H9 (cell line): ENCODE measurements at regions not wholly inside any gene's neighbourhood (a gene's known extent, or its start where the extent isn't known, plus 50 kb on each side); places are given as distances from the start of the nearest gene placed in this dataset.

ENCODE experiments used
- DNase-seq: peaks from one replicate; pipeline ENCODE4 v3.0.0-alpha.2; 2017
- H2AFZ ChIP-seq: one replicate; pipeline ENCODE4 v1.6.1; 2013; ENCODE audit warnings: mild to moderate bottlenecking, low read length, control low read depth, moderate library complexity
- H2AK5ac ChIP-seq: 2 replicates; pipeline ENCODE4 v1.6.1; 2013; ENCODE audit warnings: low read length, control low read depth, mixed read lengths; ENCODE audit not compliant: insufficient read length
- H2BK120ac ChIP-seq: one replicate; pipeline ENCODE4 v1.6.1; 2013; ENCODE audit warnings: low read depth, mild to moderate bottlenecking, low read length, control low read depth, inconsistent platforms; ENCODE audit not compliant: poor library complexity, severe bottlenecking
- H2BK12ac ChIP-seq: 2 replicates; pipeline ENCODE4 v1.6.1; 2013; ENCODE audit warnings: low read length, control low read depth, mixed read lengths, low read depth; ENCODE audit not compliant: insufficient read length
- H2BK15ac ChIP-seq: 2 replicates; pipeline ENCODE4 v1.6.1; 2013; ENCODE audit warnings: low read depth, low read length, control low read depth
- H2BK20ac ChIP-seq: one replicate; pipeline ENCODE4 v1.6.1; 2013; ENCODE audit warnings: low read depth, mild to moderate bottlenecking, low read length, control low read depth, inconsistent platforms; ENCODE audit not compliant: poor library complexity, severe bottlenecking
- H2BK5ac ChIP-seq: 2 replicates; pipeline ENCODE4 v1.6.1; 2013; ENCODE audit warnings: low read length, control low read depth, mixed read lengths; ENCODE audit not compliant: insufficient read length
- H3K14ac ChIP-seq: 2 replicates; pipeline ENCODE4 v1.6.1; 2013; ENCODE audit warnings: low read length, control low read depth; ENCODE audit not compliant: insufficient read depth
- H3K18ac ChIP-seq: 2 replicates; pipeline ENCODE4 v1.6.1; 2013; ENCODE audit warnings: low read depth, mild to moderate bottlenecking, mixed read lengths, low read length, control low read depth; ENCODE audit not compliant: insufficient read length
- H3K23ac ChIP-seq: 2 replicates; pipeline ENCODE4 v1.6.1; 2013; ENCODE audit warnings: low read length, control low read depth, mixed read lengths, low read depth; ENCODE audit not compliant: insufficient read length
- H3K23me2 ChIP-seq: 2 replicates; pipeline ENCODE4 v1.6.1; 2013; ENCODE audit warnings: low read depth, mild to moderate bottlenecking, mixed read lengths, low read length, control low read depth; ENCODE audit not compliant: insufficient read length, poor library complexity, severe bottlenecking
- H3K27ac ChIP-seq: 2 replicates; pipeline ENCODE4 v1.5.1; 2013; ENCODE audit warnings: low read length, control low read depth, mixed read lengths, low read depth; ENCODE audit not compliant: insufficient read length
- H3K27me3 ChIP-seq: 2 replicates; pipeline ENCODE4 v1.6.1; 2013; ENCODE audit warnings: low read length, control low read depth, inconsistent platforms; ENCODE audit not compliant: insufficient read depth
- H3K4ac ChIP-seq: 2 replicates; pipeline ENCODE4 v1.6.1; 2013; ENCODE audit warnings: low read depth, mild to moderate bottlenecking, control low read depth, inconsistent platforms, low read length, moderate library complexity
- H3K4me1 ChIP-seq: 2 replicates; pipeline ENCODE4 v1.6.1; 2013; ENCODE audit warnings: low read length, control low read depth, inconsistent platforms; ENCODE audit not compliant: insufficient read depth
- H3K4me2 ChIP-seq: 2 replicates; pipeline ENCODE4 v1.6.1; 2013; ENCODE audit warnings: low read length, control low read depth, mixed read lengths; ENCODE audit not compliant: insufficient read length, insufficient read depth
- H3K56ac ChIP-seq: 2 replicates; pipeline ENCODE4 v1.6.1; 2013; ENCODE audit warnings: low read depth, mild to moderate bottlenecking, mixed read lengths, low read length, control low read depth; ENCODE audit not compliant: insufficient read length
- H3K79me1 ChIP-seq: 2 replicates; pipeline ENCODE4 v1.6.1; 2013; ENCODE audit warnings: low read depth, mild to moderate bottlenecking, moderate library complexity, low read length, control low read depth, inconsistent platforms; ENCODE audit not compliant: insufficient read depth, poor library complexity, severe bottlenecking
- H3K79me2 ChIP-seq: 2 replicates; pipeline ENCODE4 v1.6.1; 2013; ENCODE audit warnings: low read length, control low read depth, inconsistent platforms; ENCODE audit not compliant: insufficient read depth
- H3K9ac ChIP-seq: 2 replicates; pipeline ENCODE4 v1.6.1; 2013; ENCODE audit warnings: low read length, control low read depth, mixed read lengths; ENCODE audit not compliant: insufficient read length; ENCODE audit errors: extremely low read depth
- H3K9me3 ChIP-seq: one replicate; pipeline ENCODE4 v1.6.1; 2013; ENCODE audit warnings: low read depth, low read length, inconsistent platforms; ENCODE audit not compliant: control insufficient read depth
- H3T11ph ChIP-seq: one replicate; pipeline ENCODE4 v1.6.1; 2013; ENCODE audit warnings: mild to moderate bottlenecking, low read length, control low read depth, inconsistent platforms
- H4K20me1 ChIP-seq: one replicate; pipeline ENCODE4 v1.6.1; 2013; ENCODE audit not compliant: control insufficient read depth, insufficient read length, insufficient read depth
- H4K5ac ChIP-seq: 2 replicates; pipeline ENCODE4 v1.6.1; 2013; ENCODE audit warnings: low read depth, mild to moderate bottlenecking, mixed read lengths, low read length, control low read depth; ENCODE audit not compliant: insufficient read length
- H4K8ac ChIP-seq: replicated peaks from 2 replicates; pipeline ENCODE4 v1.6.1; 2013; ENCODE audit warnings: low read length, control low read depth, mixed read lengths, low read depth; ENCODE audit not compliant: insufficient read length
- H4K91ac ChIP-seq: 2 replicates; pipeline ENCODE4 v1.6.1; 2013; ENCODE audit warnings: low read depth, mild to moderate bottlenecking, moderate library complexity, mixed read lengths, low read length, control low read depth; ENCODE audit not compliant: insufficient read length
- H3K27ac Mint-ChIP-seq, 3 experiments: 2 replicates in 2 of 3; 3 replicates in 1 of 3; pipeline ENCODE4 v1.8.0; 2020 to 2021; ENCODE audit warnings: mixed read lengths in 3 of 3, mild to moderate bottlenecking in 1 of 3, moderate library complexity in 1 of 3
- H3K27me3 Mint-ChIP-seq: 2 replicates; pipeline ENCODE4 v1.8.0; 2021; ENCODE audit warnings: low read depth, mild to moderate bottlenecking, moderate library complexity, mixed read lengths
- H3K36me3 Mint-ChIP-seq, 3 experiments: 2 replicates in 2 of 3; 3 replicates in 1 of 3; pipeline ENCODE4 v1.8.0; 2020 to 2021; ENCODE audit warnings: low read depth in 3 of 3, mixed read lengths in 3 of 3; ENCODE audit not compliant: insufficient read depth in 1 of 3
- H3K4me1 Mint-ChIP-seq, 2 experiments: 2 replicates each; pipeline ENCODE4 v1.8.0; 2020; ENCODE audit warnings: mixed read lengths in 2 of 2
- H3K4me3 Mint-ChIP-seq, 2 experiments: 2 replicates in 1 of 2; 3 replicates in 1 of 2; pipeline ENCODE4 v1.8.0; 2020 to 2021; ENCODE audit warnings: mild to moderate bottlenecking in 2 of 2, mixed read lengths in 2 of 2, moderate library complexity in 1 of 2
- H3K9me3 Mint-ChIP-seq, 2 experiments: 2 replicates in 1 of 2; 3 replicates in 1 of 2; pipeline ENCODE4 v1.8.0; 2020; ENCODE audit warnings: mild to moderate bottlenecking in 2 of 2, mixed read lengths in 2 of 2, moderate library complexity in 1 of 2
- CTCF ChIP-seq: fragments of 200-600 bp; sonication (generic); conservative IDR thresholded peaks from 3 replicates; pipeline ENCODE4 v1.8.0; 2021; ENCODE audit warnings: antibody characterized with exemption, mild to moderate bottlenecking
- WGBS: extraction: QIAGEN DNeasy Blood & Tissue Kit; methylation state at CpG from one replicate; pipeline ENCODE4 v1.1.7; 2013; ENCODE audit warnings: missing lambda C conversion rate, low lambda C conversion rate, mixed read lengths; ENCODE audit not compliant: insufficient read length; ENCODE audit errors: extremely low coverage; 5-methylcytosine and 5-hydroxymethylcytosine counted together

GRCh38 chr9:129434187-129434586 is 186.7 kb downstream of the C9orf50 start:
- Mint-ChIP-seq H3K27me3 (peaks cover 100% of the 10 kb centered on the region), H3K4me1 (peaks cover 28 to 49% of the 10 kb centered on the region in 2 experiments), H3K27ac (no peak overlapping the region), H3K36me3 (no peaks in the 10 kb centered on the region), H3K9me3 (peaks cover 2 to 8% of the 10 kb centered on the region in 2 experiments; a peak in 3 of 5 replicates), H3K4me3 (no peak overlapping the region)
- H4K5ac ChIP-seq = no peak overlapping the region
- no peak overlapping the region for H2AFZ ChIP-seq
- no peak overlapping the region for H3K14ac ChIP-seq
- no peaks in the 10 kb centered on the region for H4K20me1 ChIP-seq
- H3K23ac ChIP-seq = no peak overlapping the region
- H2BK15ac ChIP-seq = no peak overlapping the region
- no peak overlapping the region for H3K18ac ChIP-seq
- TF ChIP-seq CTCF = no peak
- H3K4ac ChIP-seq = no peak overlapping the region
- H3K4me1 ChIP-seq = no peaks in the 10 kb centered on the region; the same call in 1 of the 2 replicates
- no CpG with 5 or more reads among the region's 2 CpGs for WGBS
- no peak overlapping the region for H2AK5ac ChIP-seq
- no peaks in the 10 kb centered on the region for H3K9me3 ChIP-seq
- H2BK5ac ChIP-seq = no peak overlapping the region
- H2BK120ac ChIP-seq = no peak overlapping the region
- no peak for DNase-seq
- H4K91ac ChIP-seq = no peak overlapping the region
- no peak overlapping the region for H3K56ac ChIP-seq
- H3K27ac ChIP-seq = no peak overlapping the region
- H3T11ph ChIP-seq = no peak overlapping the region
- peaks cover 11% of the 10 kb centered on the region for H3K23me2 ChIP-seq
- H3K4me2 ChIP-seq = no peak overlapping the region
- no peak overlapping the region for H2BK20ac ChIP-seq
- no peaks in the 10 kb centered on the region for H3K79me1 ChIP-seq
- H2BK12ac ChIP-seq = no peak overlapping the region
- H3K27me3 ChIP-seq = peaks cover 35% of the 10 kb centered on the region
- no peaks in the 10 kb centered on the region for H3K79me2 ChIP-seq
- no peak overlapping the region for H4K8ac ChIP-seq
- no peak overlapping the region for H3K9ac ChIP-seq
